ENCODE measurements at regions not wholly inside any gene's neighbourhood (a gene's known extent, or its start where the extent isn't known, plus 50 kb on each side); places are given as distances from the start of the nearest gene placed in this dataset.

- ATAC-seq (no peak), FAIRE-seq (no peak), DNase-seq (ENCODE audit: low spot score) (no peak)
- no peak overlapping the region for H3K4me3 ChIP-seq (replicated peaks in 1 of 3; ENCODE audit: insufficient read depth in 1 of 3, low read depth in 2 of 3, low read length in 3 of 3)
- H2AFZ ChIP-seq (ENCODE audit: low read length) = no peak overlapping the region
- H3K27ac ChIP-seq (ENCODE audit: extremely low read length, insufficient read depth, low read length) = no peak overlapping the region
- WGBS (ENCODE audit: low lambda C conversion rate) = 0% methylated on average over 2 of the region's 2 CpGs
- H4K20me1 ChIP-seq (ENCODE audit: insufficient read depth, low read length) = no peaks in the 10 kb centered on the region
- POLR2A ChIA-PET = no interaction called here
- H3K9ac ChIP-seq (ENCODE audit: insufficient read depth, low read depth, low read length) = no peak overlapping the region
- intact Hi-C loops (cut with micrococcal nuclease; ENCODE audit: unreplicated experiment) (no loop called here), in situ Hi-C loops (cut with HindIII; ENCODE audit: extremely low pct_ligation_motif_present, low pct_unique_long_range_greater_than_20kb) (loop anchor here (25.0 kb wide), 2 partner anchors 898 to 1448 kb away; no protein-coding TSS in a partner anchor)
- BruUV-seq (replicated peaks) = no TSS peak
- no peaks in the 10 kb centered on the region for H3K9me3 ChIP-seq (ENCODE audit: low read length)
- H3K4me2 ChIP-seq (ENCODE audit: low read depth, low read length) = no peak overlapping the region
- H3K27me3 ChIP-seq (ENCODE audit: control insufficient read depth in 1 of 2, insufficient read depth in 2 of 2, low read length in 2 of 2) = peaks cover 2 to 27% of the 10 kb centered on the region in 2 experiments; a peak in 4 of 5 replicates
- CTCF ChIA-PET (ENCODE audit: low intra/inter-chr PET ratio, low total read pairs) = no interaction called here
- no peaks in the 10 kb centered on the region for H3K4me1 ChIP-seq (ENCODE audit: insufficient read depth, low read length)
- H3K36me3 ChIP-seq (replicated peaks in 1 of 2; ENCODE audit: control insufficient read depth in 1 of 2, insufficient read depth in 2 of 2, low read length in 2 of 2) = no peaks in the 10 kb centered on the region
- no peaks in the 10 kb centered on the region for H3K79me2 ChIP-seq (ENCODE audit: insufficient read depth, low read length)
- TF ChIP-seq IKZF1 (IDR thresholded peaks at IDR 0.05) = no peak
- no peak for TF ChIP-seq ZNF570 (CRISPR knock-in tag; IDR thresholded peaks at IDR 0.05; ENCODE audit: borderline replicate concordance)
- no peak for TF ChIP-seq ZNF619 (CRISPR knock-in tag; IDR thresholded peaks at IDR 0.05)
- TF ChIP-seq ZNF567 (CRISPR knock-in tag; IDR thresholded peaks at IDR 0.05; ENCODE audit: borderline replicate concordance) = no peak
- TF ChIP-seq PTBP1 (IDR thresholded peaks at IDR 0.05; ENCODE audit: low read depth, low read length, poor library complexity, severe bottlenecking) = no peak
- TF ChIP-seq, protein P1, sequence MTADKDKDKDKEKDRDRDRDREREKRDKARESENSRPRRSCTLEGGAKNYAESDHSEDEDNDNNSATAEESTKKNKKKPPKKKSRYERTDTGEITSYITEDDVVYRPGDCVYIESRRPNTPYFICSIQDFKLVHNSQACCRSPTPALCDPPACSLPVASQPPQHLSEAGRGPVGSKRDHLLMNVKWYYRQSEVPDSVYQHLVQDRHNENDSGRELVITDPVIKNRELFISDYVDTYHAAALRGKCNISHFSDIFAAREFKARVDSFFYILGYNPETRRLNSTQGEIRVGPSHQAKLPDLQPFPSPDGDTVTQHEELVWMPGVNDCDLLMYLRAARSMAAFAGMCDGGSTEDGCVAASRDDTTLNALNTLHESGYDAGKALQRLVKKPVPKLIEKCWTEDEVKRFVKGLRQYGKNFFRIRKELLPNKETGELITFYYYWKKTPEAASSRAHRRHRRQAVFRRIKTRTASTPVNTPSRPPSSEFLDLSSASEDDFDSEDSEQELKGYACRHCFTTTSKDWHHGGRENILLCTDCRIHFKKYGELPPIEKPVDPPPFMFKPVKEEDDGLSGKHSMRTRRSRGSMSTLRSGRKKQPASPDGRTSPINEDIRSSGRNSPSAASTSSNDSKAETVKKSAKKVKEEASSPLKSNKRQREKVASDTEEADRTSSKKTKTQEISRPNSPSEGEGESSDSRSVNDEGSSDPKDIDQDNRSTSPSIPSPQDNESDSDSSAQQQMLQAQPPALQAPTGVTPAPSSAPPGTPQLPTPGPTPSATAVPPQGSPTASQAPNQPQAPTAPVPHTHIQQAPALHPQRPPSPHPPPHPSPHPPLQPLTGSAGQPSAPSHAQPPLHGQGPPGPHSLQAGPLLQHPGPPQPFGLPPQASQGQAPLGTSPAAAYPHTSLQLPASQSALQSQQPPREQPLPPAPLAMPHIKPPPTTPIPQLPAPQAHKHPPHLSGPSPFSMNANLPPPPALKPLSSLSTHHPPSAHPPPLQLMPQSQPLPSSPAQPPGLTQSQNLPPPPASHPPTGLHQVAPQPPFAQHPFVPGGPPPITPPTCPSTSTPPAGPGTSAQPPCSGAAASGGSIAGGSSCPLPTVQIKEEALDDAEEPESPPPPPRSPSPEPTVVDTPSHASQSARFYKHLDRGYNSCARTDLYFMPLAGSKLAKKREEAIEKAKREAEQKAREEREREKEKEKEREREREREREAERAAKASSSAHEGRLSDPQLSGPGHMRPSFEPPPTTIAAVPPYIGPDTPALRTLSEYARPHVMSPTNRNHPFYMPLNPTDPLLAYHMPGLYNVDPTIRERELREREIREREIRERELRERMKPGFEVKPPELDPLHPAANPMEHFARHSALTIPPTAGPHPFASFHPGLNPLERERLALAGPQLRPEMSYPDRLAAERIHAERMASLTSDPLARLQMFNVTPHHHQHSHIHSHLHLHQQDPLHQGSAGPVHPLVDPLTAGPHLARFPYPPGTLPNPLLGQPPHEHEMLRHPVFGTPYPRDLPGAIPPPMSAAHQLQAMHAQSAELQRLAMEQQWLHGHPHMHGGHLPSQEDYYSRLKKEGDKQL (CRISPR knock-in tag; IDR thresholded peaks at IDR 0.05; ENCODE audit: low read depth) = no peak
- no peak for TF ChIP-seq ZFP91 (CRISPR knock-in tag; IDR thresholded peaks at IDR 0.05; ENCODE audit: borderline replicate concordance)
- TF ChIP-seq FOSL2 (CRISPR knock-in tag; IDR thresholded peaks at IDR 0.05) = no peak
- TF ChIP-seq AGO2 (optimal IDR thresholded peaks at IDR 0.05; ENCODE audit: low read depth, low read length) = no peak
- TF ChIP-seq, protein P2, sequence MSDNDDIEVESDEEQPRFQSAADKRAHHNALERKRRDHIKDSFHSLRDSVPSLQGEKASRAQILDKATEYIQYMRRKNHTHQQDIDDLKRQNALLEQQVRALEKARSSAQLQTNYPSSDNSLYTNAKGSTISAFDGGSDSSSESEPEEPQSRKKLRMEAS (IDR thresholded peaks at IDR 0.05) = no peak
- TF ChIP-seq ZNF44 (CRISPR knock-in tag; IDR thresholded peaks at IDR 0.05) = no peak
- TF ChIP-seq ZNF878 (CRISPR knock-in tag; IDR thresholded peaks at IDR 0.05) = no peak
- TF ChIP-seq, protein P3, sequence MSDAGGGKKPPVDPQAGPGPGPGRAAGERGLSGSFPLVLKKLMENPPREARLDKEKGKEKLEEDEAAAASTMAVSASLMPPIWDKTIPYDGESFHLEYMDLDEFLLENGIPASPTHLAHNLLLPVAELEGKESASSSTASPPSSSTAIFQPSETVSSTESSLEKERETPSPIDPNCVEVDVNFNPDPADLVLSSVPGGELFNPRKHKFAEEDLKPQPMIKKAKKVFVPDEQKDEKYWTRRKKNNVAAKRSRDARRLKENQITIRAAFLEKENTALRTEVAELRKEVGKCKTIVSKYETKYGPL (CRISPR knock-in tag; IDR thresholded peaks at IDR 0.05) = no peak
- no peak for TF ChIP-seq NPAS2 (CRISPR knock-in tag; IDR thresholded peaks at IDR 0.05; ENCODE audit: borderline replicate concordance)
- no peak for TF ChIP-seq HMGA1 (CRISPR knock-in tag; conservative IDR thresholded peaks at IDR 0.05)
Observed at GRCh38 chr18:6509832-6510231, 95.1 kb upstream of the L3MBTL4 start.
